GOT3 (cell line): ENCODE measurements at regions not wholly inside any gene's neighbourhood (a gene's known extent, or its start where the extent isn't known, plus 50 kb on each side); places are given as distances from the start of the nearest gene placed in this dataset.

Source experiments
- DNase-seq: peaks from one replicate; lab custom pipeline; 2025; ENCODE audit warnings: mixed read lengths; lab: John Stamatoyannopoulos, UW

GRCh38 chr4:138689593-138689992 lies 326.0 kb upstream of the NOCT start:
- no peak for DNase-seq

- DNase-seq = no peak
Measured at GRCh38 chr4:138689187-138689586, 326.4 kb upstream of the NOCT start.

- DNase-seq = no peak
Measured at GRCh38 chr4:138688408-138689085, 327.0 kb upstream of the NOCT start.

- no peak for DNase-seq
Measured at GRCh38 chr4:138686106-138686835, 329.3 kb upstream of the NOCT start.

GRCh38 chr4:138685316-138685715 lies 330.3 kb upstream of the NOCT start:
- no peak for DNase-seq

GRCh38 chr4:138680989-138681604 lies 334.5 kb upstream of the NOCT start:
- peak; percentile 1 for DNase-seq

- DNase-seq = no peak
Measured at GRCh38 chr4:138680256-138680655, 335.3 kb upstream of the NOCT start.

GRCh38 chr4:138678985-138679746 lies 336.4 kb upstream of the NOCT start:
- DNase-seq = no peak

- DNase-seq = no peak
Measured at GRCh38 chr4:138677748-138678147, 337.8 kb upstream of the NOCT start.

GRCh38 chr4:138677212-138677611 lies 338.4 kb upstream of the NOCT start:
- DNase-seq = no peak

GRCh38 chr4:138675685-138676084 lies 339.9 kb upstream of the NOCT start:
- no peak for DNase-seq

GRCh38 chr4:138674209-138674608 lies 341.4 kb upstream of the NOCT start:
- DNase-seq = no peak

- DNase-seq = no peak
Measured at GRCh38 chr4:138673053-138673452, 342.5 kb upstream of the NOCT start.

GRCh38 chr4:138672393-138672976 lies 343.1 kb upstream of the NOCT start:
- no peak for DNase-seq

GRCh38 chr4:138671606-138672084 lies 343.9 kb upstream of the NOCT start:
- no peak for DNase-seq

- no peak for DNase-seq
Measured at GRCh38 chr4:138671106-138671505, 344.5 kb upstream of the NOCT start.

GRCh38 chr4:138670681-138671080 lies 344.9 kb upstream of the NOCT start:
- DNase-seq = no peak

GRCh38 chr4:138669479-138670315 lies 345.9 kb upstream of the NOCT start:
- no peak for DNase-seq

- no peak for DNase-seq
Measured at GRCh38 chr4:138668309-138668708, 347.3 kb upstream of the NOCT start.

GRCh38 chr4:138666366-138666765 lies 349.2 kb upstream of the NOCT start:
- DNase-seq = no peak

- no peak for DNase-seq
Measured at GRCh38 chr4:138665851-138666250, 349.7 kb upstream of the NOCT start.
